OCI-LY7 (cell line): ENCODE measurements at regions not wholly inside any gene's neighbourhood (a gene's known extent, or its start where the extent isn't known, plus 50 kb on each side); places are given as distances from the start of the nearest gene placed in this dataset.
"Not testable (repeated sequence)": the region's sequence is repeated elsewhere in the genome, so short reads cannot be mapped to it uniquely, and the experiment has no call there.

Source experiments
- BruUV-seq: library from RNA; stranded (reverse); fragments of 400-500 nt; replicated peaks from 2 replicates; lab custom pipeline; 2021; lab: Mats Ljungman, UMichigan
- CTCF ChIA-PET: fragments of 300-600 bp; sonication (Branson Sonifier 250); formaldehyde crosslinking; loops from one replicate; lab custom pipeline; 2022; ENCODE audit warnings: antibody characterized with exemption; ENCODE audit not compliant: unreplicated experiment; lab: Charles Lee
- POLR2A ChIA-PET: fragments of 300-600 bp; sonication (Branson Sonifier 250); formaldehyde crosslinking; loops from one replicate; lab custom pipeline; 2022; ENCODE audit warnings: antibody characterized with exemption; lab: Charles Lee
- DNase-seq: peaks from one replicate; pipeline ENCODE4 v3.0.0-alpha.2; 2015; ENCODE audit warnings: low spot score
- H2AFZ ChIP-seq: fragments of 200-600 bp; sonication (generic), shearing (Covaris generic); 2 replicates; pipeline ENCODE4 v1.6.1; 2014; ENCODE audit warnings: mild to moderate bottlenecking, antibody characterized with exemption, low read length, moderate library complexity
- H3K27ac ChIP-seq: fragments of 200-600 bp; sonication (generic); 2 replicates; pipeline ENCODE4 v1.5.1; 2014; ENCODE audit warnings: mixed run types, low read depth, mild to moderate bottlenecking, moderate library complexity, low read length, inconsistent platforms; ENCODE audit not compliant: poor library complexity, severe bottlenecking
- H3K36me3 ChIP-seq: fragments of 200-600 bp; sonication (generic); 2 replicates; pipeline ENCODE4 v1.6.1; 2014; ENCODE audit warnings: mild to moderate bottlenecking, antibody characterized with exemption, low read length, moderate library complexity, mixed read lengths; ENCODE audit not compliant: insufficient read depth
- H3K4me1 ChIP-seq: fragments of 200-600 bp; sonication (generic); 2 replicates; pipeline ENCODE4 v1.5.1; 2014; ENCODE audit warnings: mild to moderate bottlenecking, low read length; ENCODE audit not compliant: insufficient read depth, poor library complexity, severe bottlenecking
- H3K4me2 ChIP-seq: fragments of 200-600 bp; sonication (generic); 2 replicates; pipeline ENCODE4 v1.6.1; 2014; ENCODE audit warnings: mild to moderate bottlenecking, low read length
- H3K4me3 ChIP-seq: fragments of 200-600 bp; sonication (generic); 2 replicates; pipeline ENCODE4 v1.5.1; 2014; ENCODE audit warnings: mild to moderate bottlenecking, low read depth, low read length; ENCODE audit not compliant: poor library complexity, severe bottlenecking
- H3K79me2 ChIP-seq: fragments of 200-600 bp; sonication (generic); 2 replicates; pipeline ENCODE4 v1.6.1; 2016; ENCODE audit warnings: low read depth, mild to moderate bottlenecking, low read length, moderate library complexity, mixed read lengths; ENCODE audit not compliant: insufficient read depth
- H3K9me2 ChIP-seq: fragments of 200-600 bp; sonication (generic); 2 replicates; pipeline ENCODE4 v1.6.1; 2016; ENCODE audit warnings: mild to moderate bottlenecking, low read length, mixed read lengths; ENCODE audit not compliant: insufficient read depth
- H3K9me3 ChIP-seq: fragments of 200-600 bp; sonication (generic); 2 replicates; pipeline ENCODE4 v1.6.1; 2014; ENCODE audit warnings: mild to moderate bottlenecking, mixed run types, low read length, mixed read lengths
- H4K20me1 ChIP-seq: fragments of 200-600 bp; sonication (generic); 2 replicates; pipeline ENCODE4 v1.6.1; 2014; ENCODE audit warnings: mild to moderate bottlenecking, antibody characterized with exemption, low read length, moderate library complexity, mixed read lengths; ENCODE audit not compliant: insufficient read depth
- EZH2phosphoT487 ChIP-seq: fragments of 200-600 bp; sonication (generic); IDR thresholded peaks from 2 replicates; pipeline ENCODE4 v1.6.1; 2018; ENCODE audit warnings: low read depth, borderline replicate concordance, mild to moderate bottlenecking, mixed run types, antibody characterized with exemption, low read length, moderate library complexity, mixed read lengths
- intact Hi-C: fragments of 100-400 bp; cut with micrococcal nuclease; formaldehyde crosslinking; loops from one replicate; pipeline ENCODE4 v1.10.0; 2022; ENCODE audit not compliant: unreplicated experiment
- TF ChIP-seq, protein P1 (sequence below): fragments of 200-600 bp; sonication (generic); conservative IDR thresholded peaks from 2 replicates; pipeline ENCODE4 v1.5.1; 2014; ENCODE audit warnings: mild to moderate bottlenecking, antibody characterized with exemption, low read length, moderate library complexity, mixed read lengths

DNA sequence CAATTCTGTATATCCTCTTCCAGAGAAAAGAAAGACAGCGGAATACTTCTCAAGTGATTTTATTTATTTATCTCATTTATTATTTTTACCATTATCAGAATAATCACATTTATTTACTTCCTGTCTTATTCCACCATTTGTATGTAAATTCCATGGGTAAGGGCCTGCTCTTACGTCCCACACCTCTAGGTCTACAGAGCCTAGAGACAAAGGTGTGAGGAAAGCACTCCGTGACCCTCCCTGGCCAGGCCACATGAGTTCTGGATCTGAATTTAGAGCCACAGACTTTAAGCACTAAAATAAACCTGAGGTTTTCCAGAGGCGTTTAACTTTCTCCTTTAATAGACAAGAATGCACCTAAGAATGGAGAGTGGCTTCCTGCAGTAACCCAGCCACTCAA is 85.3 kb upstream of the CTSV start:
- POLR2A ChIA-PET = no interaction called here
- H2AFZ ChIP-seq = no peak overlapping the region
- no peaks in the 10 kb centered on the region for H3K36me3 ChIP-seq
- no TSS peak for BruUV-seq
- no peaks in the 10 kb centered on the region for H3K4me1 ChIP-seq
- no peak overlapping the region for H3K4me3 ChIP-seq
- no peaks in the 10 kb centered on the region for H3K9me3 ChIP-seq
- H3K79me2 ChIP-seq = no peaks in the 10 kb centered on the region
- DNase-seq = no peak
- CTCF ChIA-PET = no interaction called here
- TF ChIP-seq, protein P1, sequence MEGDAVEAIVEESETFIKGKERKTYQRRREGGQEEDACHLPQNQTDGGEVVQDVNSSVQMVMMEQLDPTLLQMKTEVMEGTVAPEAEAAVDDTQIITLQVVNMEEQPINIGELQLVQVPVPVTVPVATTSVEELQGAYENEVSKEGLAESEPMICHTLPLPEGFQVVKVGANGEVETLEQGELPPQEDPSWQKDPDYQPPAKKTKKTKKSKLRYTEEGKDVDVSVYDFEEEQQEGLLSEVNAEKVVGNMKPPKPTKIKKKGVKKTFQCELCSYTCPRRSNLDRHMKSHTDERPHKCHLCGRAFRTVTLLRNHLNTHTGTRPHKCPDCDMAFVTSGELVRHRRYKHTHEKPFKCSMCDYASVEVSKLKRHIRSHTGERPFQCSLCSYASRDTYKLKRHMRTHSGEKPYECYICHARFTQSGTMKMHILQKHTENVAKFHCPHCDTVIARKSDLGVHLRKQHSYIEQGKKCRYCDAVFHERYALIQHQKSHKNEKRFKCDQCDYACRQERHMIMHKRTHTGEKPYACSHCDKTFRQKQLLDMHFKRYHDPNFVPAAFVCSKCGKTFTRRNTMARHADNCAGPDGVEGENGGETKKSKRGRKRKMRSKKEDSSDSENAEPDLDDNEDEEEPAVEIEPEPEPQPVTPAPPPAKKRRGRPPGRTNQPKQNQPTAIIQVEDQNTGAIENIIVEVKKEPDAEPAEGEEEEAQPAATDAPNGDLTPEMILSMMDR = no peak
- TF ChIP-seq EZH2phosphoT487 = no peak
- H3K27ac ChIP-seq = no peak overlapping the region
- no peaks in the 10 kb centered on the region for H3K9me2 ChIP-seq
- no peak overlapping the region for H3K4me2 ChIP-seq
- intact Hi-C loops = no loop called here
- H4K20me1 ChIP-seq = no peaks in the 10 kb centered on the region

DNA sequence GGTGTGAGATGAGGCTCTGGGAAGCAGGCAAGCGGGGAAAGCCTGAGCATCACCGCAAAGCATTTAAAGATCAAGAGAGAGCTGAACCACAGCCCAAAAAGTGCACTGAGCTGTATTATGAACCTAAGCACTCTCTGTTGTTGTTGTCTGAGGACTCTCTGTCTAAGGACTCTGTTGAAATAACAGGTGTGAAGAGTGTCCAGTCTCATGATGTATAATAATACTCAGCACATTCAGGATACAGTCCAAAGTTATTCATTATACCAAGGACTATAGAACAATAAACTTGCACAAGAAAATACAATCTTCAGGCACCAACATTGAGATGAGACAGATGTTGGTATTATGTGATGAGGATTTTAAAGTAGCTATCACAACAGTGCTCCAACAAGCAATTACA is 71.8 kb upstream of the CTSV start:
- Histone ChIP-seq H3K79me2 (no peaks in the 10 kb centered on the region), H3K4me3 (no peak overlapping the region), H3K27ac (no peak overlapping the region), H3K4me1 (no peaks in the 10 kb centered on the region), H2AFZ (no peak overlapping the region), H3K9me2 (no peaks in the 10 kb centered on the region), H3K4me2 (no peak overlapping the region), H3K36me3 (no peaks in the 10 kb centered on the region), H4K20me1 (no peaks in the 10 kb centered on the region), H3K9me3 (no peaks in the 10 kb centered on the region)
- intact Hi-C loops = no loop called here
- ChIA-PET POLR2A (no interaction called here), CTCF (no interaction called here)
- no TSS peak for BruUV-seq
- TF ChIP-seq, protein P1 = no peak
- no peak for TF ChIP-seq EZH2phosphoT487
- no peak for DNase-seq

DNA sequence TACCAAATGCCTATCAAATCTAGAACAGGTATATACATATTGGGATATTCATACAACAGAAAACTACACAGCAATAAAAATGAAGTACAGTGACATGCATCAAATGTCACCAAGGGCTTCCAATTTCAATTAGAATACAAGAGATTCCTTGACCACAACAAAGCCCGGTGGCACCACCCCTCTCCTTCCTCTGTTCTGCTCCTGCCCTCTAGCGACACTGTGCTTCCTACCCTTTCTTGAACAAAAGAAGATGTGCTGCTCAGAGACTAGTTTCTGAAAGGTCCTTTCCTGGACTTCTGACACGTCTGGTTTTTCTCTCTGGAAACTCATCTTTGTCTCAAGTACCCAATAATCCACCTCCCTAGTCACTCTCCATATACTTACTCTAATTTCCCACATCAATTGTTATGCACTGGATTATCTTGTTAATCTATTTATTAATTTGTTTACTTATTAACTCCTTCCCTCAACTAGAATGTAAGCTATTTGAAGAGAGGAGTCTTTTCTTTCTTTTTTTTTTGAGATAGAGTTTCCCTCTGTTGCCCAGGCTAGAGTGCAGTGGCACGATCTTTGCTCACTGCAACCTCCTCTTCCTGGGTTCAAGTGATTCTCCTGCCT is 70.4 kb upstream of the CTSV start:
- no peaks in the 10 kb centered on the region for H3K4me1 ChIP-seq
- no peaks in the 10 kb centered on the region for H4K20me1 ChIP-seq
- no peaks in the 10 kb centered on the region for H3K9me3 ChIP-seq
- H2AFZ ChIP-seq = no peak overlapping the region
- peak; percentile 31 for DNase-seq
- TF ChIP-seq, protein P1 = peak; percentile 65
- TF ChIP-seq EZH2phosphoT487 = no peak
- H3K9me2 ChIP-seq = no peaks in the 10 kb centered on the region
- intact Hi-C loops = loop anchor here (2.0 kb wide), 1 partner anchor 253 kb away; no protein-coding TSS in a partner anchor
- no TSS peak for BruUV-seq
- no peak overlapping the region for H3K4me2 ChIP-seq
- H3K79me2 ChIP-seq = no peaks in the 10 kb centered on the region
- ChIA-PET CTCF (no interaction called here), POLR2A (interaction anchor here (0.7 kb wide), 1 partner anchor 1377 kb away, joined by 3 read pairs; no protein-coding TSS in a partner anchor)
- no peak overlapping the region for H3K27ac ChIP-seq
- no peaks in the 10 kb centered on the region for H3K36me3 ChIP-seq
- no peak overlapping the region for H3K4me3 ChIP-seq

DNA sequence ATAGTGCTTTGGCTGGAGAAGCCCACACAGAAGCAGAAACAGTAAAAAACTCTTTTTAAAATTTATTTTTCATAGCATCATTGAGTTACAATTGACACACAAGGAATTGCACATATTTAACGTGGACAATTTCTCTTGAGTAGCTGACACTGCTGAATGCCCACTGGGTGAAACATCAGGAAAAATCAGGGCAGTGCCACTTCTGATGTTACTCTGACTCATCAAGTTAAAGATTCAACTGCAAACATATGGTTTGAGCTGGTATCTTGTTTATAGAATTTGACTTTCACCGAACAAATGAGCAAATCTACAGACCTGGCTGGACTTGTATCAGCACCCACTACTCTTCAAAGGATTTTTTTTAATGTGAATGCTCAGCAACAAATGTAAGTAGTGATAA is 66.3 kb upstream of the CTSV start:
- BruUV-seq, H3K79me2 ChIP-seq, H3K27ac ChIP-seq, DNase-seq, H3K4me3 ChIP-seq, H3K9me3 ChIP-seq, H3K9me2 ChIP-seq, H3K36me3 ChIP-seq, H2AFZ ChIP-seq, H3K4me1 ChIP-seq, H4K20me1 ChIP-seq, CTCF ChIA-PET, intact Hi-C loops, H3K4me2 ChIP-seq: not testable (repeated sequence)
- POLR2A ChIA-PET = interaction anchor here (0.7 kb wide), 1 partner anchor 340 kb away, joined by 5 read pairs; no protein-coding TSS in a partner anchor
